ENCODE measurements at regions not wholly inside any gene's neighbourhood (a gene's known extent, or its start where the extent isn't known, plus 50 kb on each side); places are given as distances from the start of the nearest gene placed in this dataset.

GRCh38 chr1:81459043-81459442 lies 341.7 kb upstream of the ADGRL2 start:
- H3K9ac ChIP-seq (ENCODE audit: low read length) = no peak overlapping the region
- no peaks in the 10 kb centered on the region for H3K9me3 ChIP-seq (ENCODE audit: low read length)
- no peaks in the 10 kb centered on the region for H3K36me3 ChIP-seq (ENCODE audit: insufficient read depth, low read length)
- no peaks in the 10 kb centered on the region for H3K27me3 ChIP-seq (ENCODE audit: insufficient read depth, low read depth, low read length)
- H2AFZ ChIP-seq (ENCODE audit: low read depth, low read length) = no peak overlapping the region
- H3K9me2 ChIP-seq (ENCODE audit: insufficient read depth, low read length) = no peaks in the 10 kb centered on the region
- no peaks in the 10 kb centered on the region for H3K79me2 ChIP-seq (replicated peaks; ENCODE audit: insufficient read depth, low read length)
- no peak overlapping the region for H3K4me3 ChIP-seq (ENCODE audit: low read length)
- H3K4me2 ChIP-seq (ENCODE audit: low read length) = no peak overlapping the region
- H4K20me1 ChIP-seq (ENCODE audit: insufficient read depth) = no peaks in the 10 kb centered on the region
- TF ChIP-seq MXI1 (conservative IDR thresholded peaks at IDR 0.05; ENCODE audit: poor library complexity, severe bottlenecking) (no peak), EZH2 (IDR thresholded peaks at IDR 0.05; ENCODE audit: borderline replicate concordance, insufficient read depth, low read length, poor library complexity, severe bottlenecking) (no peak), TAF1 (IDR thresholded peaks at IDR 0.05; ENCODE audit: low read depth) (no peak), CTCF (IDR thresholded peaks at IDR 0.05; ENCODE audit: poor library complexity, severe bottlenecking) (no peak), EP300 (conservative IDR thresholded peaks at IDR 0.05; ENCODE audit: poor library complexity, severe bottlenecking) (no peak), RAD21 (conservative IDR thresholded peaks at IDR 0.05) (no peak), REST (IDR thresholded peaks at IDR 0.05; ENCODE audit: borderline replicate concordance) (no peak), SMC3 (conservative IDR thresholded peaks at IDR 0.05; ENCODE audit: poor library complexity) (no peak), POLR2AphosphoS5 (IDR thresholded peaks at IDR 0.05) (no peak)
- H3K27ac ChIP-seq (ENCODE audit: low read length) = no peak overlapping the region
- no peaks in the 10 kb centered on the region for H3F3A ChIP-seq (ENCODE audit: insufficient read depth, low read length, poor library complexity, severe bottlenecking)

- no peaks in the 10 kb centered on the region for H3F3A ChIP-seq (ENCODE audit: insufficient read depth, low read length, poor library complexity, severe bottlenecking)
- no peak overlapping the region for H3K27ac ChIP-seq (ENCODE audit: low read length)
- H3K9me2 ChIP-seq (ENCODE audit: insufficient read depth, low read length) = no peaks in the 10 kb centered on the region
- no peak overlapping the region for H3K4me3 ChIP-seq (ENCODE audit: low read length)
- no peaks in the 10 kb centered on the region for H3K9me3 ChIP-seq (ENCODE audit: low read length)
- no peaks in the 10 kb centered on the region for H3K79me2 ChIP-seq (replicated peaks; ENCODE audit: insufficient read depth, low read length)
- TF ChIP-seq EZH2 (IDR thresholded peaks at IDR 0.05; ENCODE audit: borderline replicate concordance, insufficient read depth, low read length, poor library complexity, severe bottlenecking) (no peak), TAF1 (IDR thresholded peaks at IDR 0.05; ENCODE audit: low read depth) (no peak), POLR2AphosphoS5 (IDR thresholded peaks at IDR 0.05) (no peak), EP300 (conservative IDR thresholded peaks at IDR 0.05; ENCODE audit: poor library complexity, severe bottlenecking) (no peak), CTCF (IDR thresholded peaks at IDR 0.05; ENCODE audit: poor library complexity, severe bottlenecking) (no peak), MXI1 (conservative IDR thresholded peaks at IDR 0.05; ENCODE audit: poor library complexity, severe bottlenecking) (no peak), REST (IDR thresholded peaks at IDR 0.05; ENCODE audit: borderline replicate concordance) (no peak), RAD21 (conservative IDR thresholded peaks at IDR 0.05) (no peak), SMC3 (conservative IDR thresholded peaks at IDR 0.05; ENCODE audit: poor library complexity) (no peak)
- H4K20me1 ChIP-seq (ENCODE audit: insufficient read depth) = no peaks in the 10 kb centered on the region
- H3K9ac ChIP-seq (ENCODE audit: low read length) = no peak overlapping the region
- H3K4me2 ChIP-seq (ENCODE audit: low read length) = no peak overlapping the region
- H3K27me3 ChIP-seq (ENCODE audit: insufficient read depth, low read depth, low read length) = no peaks in the 10 kb centered on the region
- no peak overlapping the region for H2AFZ ChIP-seq (ENCODE audit: low read depth, low read length)
- H3K36me3 ChIP-seq (ENCODE audit: insufficient read depth, low read length) = no peaks in the 10 kb centered on the region
Observed at GRCh38 chr1:81458186-81458585, 342.5 kb upstream of the ADGRL2 start.

Measured in neural cell (in vitro differentiated cells).